Hematopoietic multipotent progenitor cell treated with erythropoietin and hydrocortisone succinate and interleukin-3 and kit ligand, for 15 days (in vitro differentiated cells): ENCODE measurements at regions not wholly inside any gene's neighbourhood (a gene's known extent, or its start where the extent isn't known, plus 50 kb on each side); places are given as distances from the start of the nearest gene placed in this dataset.
"Not testable (repeated sequence)": the region's sequence is repeated elsewhere in the genome, so short reads cannot be mapped to it uniquely, and the experiment has no call there.

Experiments used
- DNase-seq: peaks from one replicate; pipeline ENCODE4 v3.0.0-alpha.2; 2015; ENCODE audit warnings: low spot score

- no peak for DNase-seq
These were observed 284.0 kb upstream of the PMFBP1 start for GRCh38 chr16:72455743-72456659.

- DNase-seq, result not testable (repeated sequence)
These were observed 281.9 kb upstream of the PMFBP1 start for GRCh38 chr16:72453856-72454255.

GRCh38 chr16:72444696-72445095, 272.7 kb upstream of the PMFBP1 start:
- DNase-seq, result no peak

- DNase-seq, result no peak
These were observed 271.9 kb upstream of the PMFBP1 start for GRCh38 chr16:72443809-72444208.

- DNase-seq, result no peak
These were observed 270.6 kb upstream of the PMFBP1 start for GRCh38 chr16:72442385-72443158.

- DNase-seq, result no peak
These were observed 265.9 kb upstream of the PMFBP1 start for GRCh38 chr16:72437891-72438290.

GRCh38 chr16:72434159-72434558, 262.2 kb upstream of the PMFBP1 start:
- no peak for DNase-seq

- DNase-seq, result no peak
These were observed 258.2 kb upstream of the PMFBP1 start for GRCh38 chr16:72430121-72430520.

- DNase-seq, result no peak
These were observed 257.7 kb upstream of the PMFBP1 start for GRCh38 chr16:72429671-72430081.

GRCh38 chr16:72428681-72429376, 256.9 kb upstream of the PMFBP1 start:
- no peak for DNase-seq

GRCh38 chr16:72427783-72428331, 255.9 kb upstream of the PMFBP1 start:
- no peak for DNase-seq

- DNase-seq, result no peak
These were observed 255.3 kb upstream of the PMFBP1 start for GRCh38 chr16:72427051-72427782.

- DNase-seq, result no peak
These were observed 254.4 kb upstream of the PMFBP1 start for GRCh38 chr16:72426386-72426785.

- no peak for DNase-seq
These were observed 253.8 kb upstream of the PMFBP1 start for GRCh38 chr16:72425571-72426341.

- no peak for DNase-seq
These were observed 252.8 kb upstream of the PMFBP1 start for GRCh38 chr16:72424757-72425156.

- no peak for DNase-seq
These were observed 250.4 kb upstream of the PMFBP1 start for GRCh38 chr16:72422308-72422897.

- DNase-seq, result no peak
These were observed 247.7 kb upstream of the PMFBP1 start for GRCh38 chr16:72419638-72420037.

GRCh38 chr16:72415379-72415778, 243.4 kb upstream of the PMFBP1 start:
- no peak for DNase-seq

- DNase-seq, result no peak
These were observed 238.5 kb upstream of the PMFBP1 start for GRCh38 chr16:72410492-72410891.

- DNase-seq, result no peak
These were observed 237.5 kb upstream of the PMFBP1 start for GRCh38 chr16:72409423-72409822.
